K562 (cell line): ENCODE measurements at regions not wholly inside any gene's neighbourhood (a gene's known extent, or its start where the extent isn't known, plus 50 kb on each side); places are given as distances from the start of the nearest gene placed in this dataset.

ENCODE experiments used
- ELF4 ChIP-seq: fragments of 450-650 bp; formaldehyde crosslinking; IDR thresholded peaks from 2 replicates; pipeline ENCODE4 v1.4.0; 2022; ENCODE audit warnings: missing genetic modification characterization
- MYC ChIP-seq, 2 experiments: fragments of 250-450 bp in 1 of 2; sonication (Bioruptor Pico) in 1 of 2; IDR thresholded peaks; 2 replicates each; pipeline versions ENCODE4 v1.5.1 to v1.6.1; 2012 to 2021; ENCODE audit warnings: low read depth in 2 of 2, borderline replicate concordance in 1 of 2, improper control_type of control experiment in 1 of 2, low read length in 1 of 2, mild to moderate bottlenecking in 1 of 2, moderate library complexity in 1 of 2
- SAFB2 ChIP-seq: fragments of 200-400 bp; formaldehyde crosslinking; IDR thresholded peaks from 2 replicates; pipeline ENCODE4 v1.6.1; 2018; ENCODE audit warnings: borderline replicate concordance, low read length, low read depth, moderate library complexity; ENCODE audit not compliant: severe bottlenecking
- SMC3 ChIP-seq: conservative IDR thresholded peaks from 2 replicates; pipeline ENCODE4 v1.6.1; 2011; ENCODE audit warnings: low read depth, low read length, improper control_type of control experiment; ENCODE audit not compliant: insufficient read depth
- ZNF274 ChIP-seq: IDR thresholded peaks from 2 replicates; pipeline ENCODE4 v1.6.1; 2011; ENCODE audit warnings: low read depth, mild to moderate bottlenecking, low read length, moderate library complexity, borderline replicate concordance
- ZNF740 ChIP-seq, 3 experiments: fragments of 200-800 bp in 1 of 3; sonication (Bioruptor generic) in 1 of 3; sonication (generic) in 1 of 3; formaldehyde crosslinking in 1 of 3; IDR thresholded peaks; 2 replicates each; pipeline versions ENCODE4 v1.6.1 to v1.8.0; 2016 to 2022; ENCODE audit warnings: mild to moderate bottlenecking in 2 of 3, missing compliant biosample characterization in 2 of 3, missing genetic modification characterization in 2 of 3, missing genetic modification reagents in 1 of 3

- TF ChIP-seq SAFB2 (no peak), MYC (IDR thresholded peaks at IDR 0.05; ENCODE audit: low read depth, low read length) (no peak), MYC (CRISPR knock-in tag; IDR thresholded peaks at IDR 0.05; ENCODE audit: borderline replicate concordance, low read depth) (no peak), ZNF740 (CRISPR knock-in tag; IDR thresholded peaks at IDR 0.05) (no peak), ZNF740 (tag; IDR thresholded peaks at IDR 0.05) (no peak), SMC3 (no peak), ZNF274 (no peak), ELF4 (CRISPR knock-in tag) (no peak)
Measured at GRCh38 chr14:42545636-42546035, 939.0 kb downstream of the LRFN5 start.
